ENCODE measurements at regions not wholly inside any gene's neighbourhood (a gene's known extent, or its start where the extent isn't known, plus 50 kb on each side); places are given as distances from the start of the nearest gene placed in this dataset.

DNA sequence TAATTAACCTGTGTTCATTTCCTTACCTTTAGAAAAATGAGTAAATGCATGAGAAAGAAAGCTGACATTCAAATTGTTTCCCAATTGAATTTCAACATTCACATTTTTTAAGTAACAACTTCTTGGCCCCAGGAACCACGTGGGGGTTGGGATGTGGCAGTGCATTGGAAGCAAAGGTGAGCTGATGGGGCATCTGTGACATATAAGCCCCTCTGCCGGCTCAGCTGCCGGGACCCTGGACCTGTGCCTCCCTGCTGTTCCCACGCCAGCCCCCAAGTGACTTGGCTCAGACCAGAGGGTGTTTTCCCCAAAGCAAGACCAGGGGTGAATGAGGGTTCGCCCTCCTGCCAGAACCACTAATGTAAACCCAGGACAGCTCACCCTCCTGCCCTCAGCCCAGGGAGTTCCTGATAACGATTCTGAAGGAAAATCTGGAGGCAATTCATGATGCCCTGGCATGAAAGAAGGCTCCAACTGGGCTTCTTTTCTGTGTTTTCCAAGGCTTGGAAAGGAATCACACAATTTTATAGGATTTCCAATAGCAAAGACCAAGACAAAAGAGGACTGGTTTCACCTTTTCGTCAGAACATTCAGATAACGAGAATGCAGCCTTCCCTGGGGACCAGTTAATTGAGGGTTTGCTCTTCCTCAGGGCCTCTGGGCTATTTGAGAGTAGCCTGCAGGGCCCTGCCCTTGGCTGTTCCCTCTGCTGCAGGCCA, 193.2 kb upstream of the TWIST2 start:
- DNase-seq (ENCODE audit: low spot score), result no peak

- no peak for DNase-seq (ENCODE audit: low spot score)
Measured at GRCh38 chr2:238655198-238655860, 192.6 kb upstream of the TWIST2 start.

DNA sequence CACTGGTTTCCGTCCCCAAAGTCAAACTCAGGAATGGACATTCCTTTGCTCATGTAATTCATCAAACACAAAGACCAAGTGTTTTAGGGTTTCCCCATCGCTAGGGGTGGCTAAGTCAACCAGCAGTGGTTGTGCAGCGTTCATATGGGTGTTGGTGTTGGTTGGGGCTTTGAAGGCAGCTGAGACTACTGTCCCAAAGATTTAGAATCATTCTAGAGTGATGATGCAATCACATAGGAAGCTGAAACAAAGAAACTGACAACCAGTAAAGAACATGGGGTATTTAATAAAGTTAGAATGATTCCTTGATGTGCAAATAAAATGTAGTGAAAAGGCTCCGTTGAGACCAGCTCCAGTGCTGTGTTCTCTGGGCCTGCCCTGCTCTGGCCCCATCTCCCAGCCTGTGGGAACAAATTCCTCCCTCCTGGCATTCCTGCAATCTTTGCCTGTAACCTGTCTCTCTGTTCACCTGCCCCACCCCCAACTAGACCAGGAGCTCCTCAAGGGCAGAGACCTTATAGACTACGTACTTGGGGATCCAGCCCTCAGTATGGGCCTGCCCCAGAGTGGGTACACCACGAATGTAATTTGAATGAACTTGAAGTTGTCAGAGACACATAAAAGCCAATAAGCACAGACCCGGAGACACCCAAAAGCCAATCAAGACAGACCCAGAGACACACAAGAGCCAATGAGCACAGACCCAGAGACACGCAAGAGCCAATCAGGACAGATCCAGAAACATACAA, 191.7 kb upstream of the TWIST2 start:
- no peak for DNase-seq (ENCODE audit: low spot score)

DNA sequence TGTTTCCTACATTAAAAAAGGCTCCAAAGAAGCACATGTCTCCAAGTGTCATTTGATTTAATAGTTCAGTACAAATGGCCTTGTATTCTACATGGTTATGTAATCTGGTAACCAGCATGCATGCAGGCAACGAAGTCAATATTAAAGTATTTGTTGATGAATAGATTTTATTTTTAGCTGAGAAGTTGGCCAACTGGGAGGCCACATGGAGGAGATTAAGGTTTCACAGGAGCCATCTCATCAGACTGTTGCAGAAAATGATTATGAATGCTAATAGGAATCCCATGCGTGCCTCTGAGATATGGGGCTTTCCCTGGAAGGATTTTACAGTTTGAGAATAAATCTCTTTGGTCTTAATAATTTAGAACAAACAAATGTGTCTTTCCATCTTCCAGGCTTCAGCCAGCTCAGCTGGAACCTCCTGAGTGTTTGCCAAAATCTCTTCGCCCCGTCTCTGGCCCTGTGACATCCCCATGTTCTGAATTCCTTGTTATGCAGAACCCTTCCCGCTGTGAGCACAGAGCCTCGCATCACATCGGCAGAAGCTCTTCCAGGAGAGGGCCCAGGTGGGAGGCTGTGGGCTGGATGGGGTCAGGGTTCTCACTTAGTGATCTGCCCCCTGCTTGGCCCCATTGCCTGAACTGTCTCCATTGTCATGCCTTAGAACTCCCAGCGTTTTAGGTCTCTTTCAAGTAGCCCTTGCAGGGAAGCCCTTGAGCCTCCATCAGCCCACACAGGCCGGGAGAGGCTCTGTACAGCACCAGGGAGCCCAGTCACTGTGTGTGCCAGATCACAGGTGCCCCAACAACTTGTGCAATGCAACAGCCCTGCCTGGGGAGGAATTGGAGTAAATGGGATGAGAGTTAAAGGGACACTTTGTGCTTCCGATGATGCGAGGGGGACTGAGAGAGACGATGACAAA, 190.5 kb upstream of the TWIST2 start:
- DNase-seq (ENCODE audit: low spot score), result no peak

- DNase-seq (ENCODE audit: low spot score), result no peak
Measured at GRCh38 chr2:238658054-238658407, 189.9 kb upstream of the TWIST2 start.

GRCh38 chr2:238658820-238659219, 189.1 kb upstream of the TWIST2 start:
- DNase-seq (ENCODE audit: low spot score), result no peak

DNA sequence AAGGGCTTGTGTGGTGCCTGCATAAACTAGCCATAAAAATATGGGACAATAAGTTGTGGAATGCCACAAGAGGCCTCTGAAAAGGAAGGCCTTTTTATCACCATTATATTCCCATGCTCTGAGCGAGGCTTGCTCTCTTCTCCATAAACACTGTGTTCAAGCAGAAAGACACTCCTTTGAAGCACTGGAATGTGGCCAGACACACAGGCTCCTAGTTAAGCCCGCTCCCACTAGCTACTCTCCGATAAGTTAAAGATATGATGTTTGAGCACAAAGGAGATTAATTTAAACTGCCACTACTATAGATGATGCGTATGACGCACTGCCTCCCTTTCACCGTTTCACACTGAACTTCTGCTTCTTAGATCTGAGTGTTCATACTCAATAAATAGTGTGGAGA, 188.7 kb upstream of the TWIST2 start:
- no peak for DNase-seq (ENCODE audit: low spot score)

- DNase-seq (ENCODE audit: low spot score), result no peak
Measured at GRCh38 chr2:238663586-238663985, 184.3 kb upstream of the TWIST2 start.

DNA sequence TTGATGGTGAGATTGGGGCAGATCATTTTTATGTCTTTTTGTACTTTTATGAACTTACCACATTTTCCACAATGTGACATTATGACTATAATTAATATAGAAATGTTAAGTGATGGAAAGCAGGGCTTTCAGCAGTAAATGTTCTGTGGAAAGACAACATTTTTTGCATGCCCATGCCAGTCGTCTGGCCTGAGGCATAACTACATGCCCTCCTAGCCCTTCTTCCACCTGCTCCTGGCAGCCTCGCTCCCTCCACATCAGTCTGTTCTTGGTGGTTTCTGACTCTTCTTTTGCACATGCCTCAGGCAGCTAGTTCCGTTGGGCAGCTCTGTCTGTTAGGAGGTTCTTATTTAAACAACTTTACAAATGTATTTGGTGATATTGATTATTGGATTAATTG, 182.0 kb upstream of the TWIST2 start:
- DNase-seq (ENCODE audit: low spot score), result no peak

DNA sequence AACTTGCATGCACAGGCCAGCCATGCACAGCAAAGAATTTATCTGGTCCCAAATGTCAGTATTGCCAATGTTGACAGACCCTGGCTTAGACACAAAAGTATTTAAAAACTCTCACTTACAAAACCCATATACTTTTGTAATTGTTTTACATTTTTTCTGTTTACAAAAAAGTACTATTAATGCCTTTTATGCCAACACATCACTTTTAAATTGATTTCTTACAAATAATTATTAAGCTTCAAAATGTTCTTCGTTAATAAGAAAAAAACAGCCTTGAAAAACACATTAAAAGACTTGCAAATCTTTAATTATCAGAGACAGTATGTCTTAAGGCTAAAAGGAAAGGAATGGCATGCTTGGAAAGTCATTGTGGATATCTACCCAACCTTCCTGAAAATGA, 181.3 kb upstream of the TWIST2 start:
- no peak for DNase-seq (ENCODE audit: low spot score)

DNA sequence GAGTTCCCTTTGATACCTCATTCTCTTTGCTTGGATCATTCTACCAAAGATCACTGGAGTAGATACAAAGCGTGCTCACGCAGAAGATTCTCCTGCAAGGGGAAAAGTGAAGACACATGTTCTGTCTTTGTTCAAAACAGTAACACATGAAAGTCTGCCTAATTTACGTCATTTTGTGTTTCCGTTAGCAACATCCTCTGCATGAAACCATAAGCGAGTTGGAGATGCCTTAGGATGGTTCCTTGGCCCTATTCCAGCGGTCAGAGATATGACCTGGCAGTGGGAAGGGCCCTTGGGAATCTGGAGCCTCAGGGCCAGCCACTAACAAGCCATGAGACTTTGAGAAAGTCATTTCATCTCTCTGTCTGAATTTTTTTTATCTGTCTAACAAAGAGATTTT, 180.9 kb upstream of the TWIST2 start:
- no peak for DNase-seq (ENCODE audit: low spot score)

GRCh38 chr2:238667639-238668038, 180.2 kb upstream of the TWIST2 start:
- DNase-seq (ENCODE audit: low spot score), result no peak

- no peak for DNase-seq (ENCODE audit: low spot score)
Measured at GRCh38 chr2:238668426-238668825, 179.5 kb upstream of the TWIST2 start.

DNA sequence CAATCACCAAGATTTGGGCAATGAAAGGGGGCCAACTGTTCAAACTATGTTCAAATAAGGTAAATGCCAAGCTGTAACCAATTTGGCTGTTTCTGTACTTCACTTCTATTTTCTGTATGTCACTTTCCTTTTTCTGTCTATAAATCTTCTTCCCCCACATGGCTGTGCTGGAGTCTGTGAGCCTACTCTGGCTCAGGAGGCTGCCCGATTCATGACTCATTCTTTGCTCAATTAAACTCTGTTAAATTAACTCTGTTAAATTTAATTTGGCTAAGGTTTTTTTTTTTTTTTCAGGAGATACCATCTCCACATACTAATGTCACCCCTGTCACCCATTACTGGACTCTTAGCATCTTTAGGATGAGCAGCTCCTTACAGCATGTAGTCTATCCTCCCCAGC, 178.8 kb upstream of the TWIST2 start:
- no peak for DNase-seq (ENCODE audit: low spot score)

DNA sequence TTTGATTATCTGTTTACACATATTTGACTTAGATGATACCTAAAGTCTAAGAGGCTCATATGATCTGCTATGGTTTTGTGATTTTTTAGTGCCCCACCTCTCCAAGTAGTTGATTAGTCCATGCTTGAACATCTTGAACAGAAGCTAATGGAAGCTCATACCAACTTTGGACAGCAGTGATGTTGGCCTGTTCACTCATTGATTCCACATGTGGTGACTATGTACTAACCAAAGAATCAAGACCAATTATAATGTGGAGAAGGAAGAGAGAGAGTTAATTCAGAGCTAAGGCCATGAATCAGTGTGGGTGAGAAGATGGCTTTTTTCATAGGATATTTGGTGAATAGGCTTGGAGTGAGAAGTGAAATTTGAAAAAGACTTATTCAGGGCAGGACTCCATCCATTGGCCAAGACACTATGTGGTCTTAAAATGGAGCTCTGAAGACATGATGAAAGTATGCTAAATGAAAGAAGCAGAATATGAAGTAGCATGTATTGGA, 178.3 kb upstream of the TWIST2 start:
- no peak for DNase-seq (ENCODE audit: low spot score)

DNA sequence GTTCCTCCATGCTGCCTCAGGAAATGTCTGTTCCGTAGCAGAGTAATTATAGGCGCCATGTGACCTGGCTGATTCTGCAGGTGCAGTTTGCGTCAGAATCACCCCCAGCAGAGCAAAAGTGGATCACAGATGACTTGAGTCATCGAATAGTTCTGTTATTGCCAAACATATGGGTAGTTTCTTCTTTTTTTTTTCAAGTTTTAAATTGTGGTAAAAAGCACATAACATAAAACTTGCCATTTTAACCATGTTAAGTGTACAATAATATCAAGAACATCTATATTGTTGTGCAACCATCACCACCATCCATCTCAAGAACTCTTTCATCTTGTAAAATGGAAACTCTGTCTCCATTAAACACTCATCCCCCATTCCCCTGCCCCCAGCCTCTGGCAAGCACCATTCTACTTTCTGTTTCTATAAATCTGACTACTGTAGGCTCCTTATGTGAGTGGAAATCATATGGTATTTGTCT, 177.7 kb upstream of the TWIST2 start:
- DNase-seq (ENCODE audit: low spot score), result no peak

DNA sequence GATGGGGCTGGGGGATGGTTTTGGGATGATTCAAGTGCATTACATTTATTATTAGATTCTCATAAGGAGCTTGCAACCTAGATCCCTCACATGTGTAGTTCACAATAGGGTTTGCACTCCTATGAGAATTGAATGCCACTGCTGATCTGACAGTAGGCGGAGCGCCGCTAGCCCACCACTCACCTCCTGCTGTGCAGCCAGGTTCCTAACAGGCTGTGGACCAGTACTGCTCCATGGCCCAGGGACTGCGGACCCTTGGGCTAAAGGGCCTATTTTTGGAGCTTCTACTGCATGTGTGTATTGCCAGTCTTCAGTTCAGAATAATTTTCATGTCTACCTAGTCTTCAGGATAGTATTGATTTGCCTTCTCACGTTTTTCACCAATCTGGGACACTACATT, 165.3 kb upstream of the TWIST2 start:
- DNase-seq (ENCODE audit: low spot score), result no peak

- DNase-seq (ENCODE audit: low spot score), result no peak
Measured at GRCh38 chr2:238684362-238685326, 163.2 kb upstream of the TWIST2 start.

DNA sequence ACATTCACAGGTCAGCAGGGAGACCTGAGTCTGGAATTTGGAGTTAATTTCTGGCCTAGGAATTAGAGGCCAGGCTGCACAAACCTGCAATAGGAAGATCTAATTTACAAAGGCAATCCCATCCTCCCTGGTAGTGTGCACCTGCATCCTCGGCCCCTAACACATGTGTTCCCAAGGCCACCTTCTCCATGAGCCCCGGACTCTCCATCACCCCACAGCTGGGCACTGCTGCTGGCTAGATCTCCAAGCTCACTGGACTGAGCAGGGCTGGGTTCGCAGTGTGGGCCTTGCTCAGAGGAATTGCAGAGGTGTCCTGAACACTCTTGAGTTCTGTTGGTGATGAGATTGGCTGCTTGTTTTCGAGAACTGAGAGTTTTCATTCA, 162.6 kb upstream of the TWIST2 start:
- no peak for DNase-seq (ENCODE audit: low spot score)

DNA sequence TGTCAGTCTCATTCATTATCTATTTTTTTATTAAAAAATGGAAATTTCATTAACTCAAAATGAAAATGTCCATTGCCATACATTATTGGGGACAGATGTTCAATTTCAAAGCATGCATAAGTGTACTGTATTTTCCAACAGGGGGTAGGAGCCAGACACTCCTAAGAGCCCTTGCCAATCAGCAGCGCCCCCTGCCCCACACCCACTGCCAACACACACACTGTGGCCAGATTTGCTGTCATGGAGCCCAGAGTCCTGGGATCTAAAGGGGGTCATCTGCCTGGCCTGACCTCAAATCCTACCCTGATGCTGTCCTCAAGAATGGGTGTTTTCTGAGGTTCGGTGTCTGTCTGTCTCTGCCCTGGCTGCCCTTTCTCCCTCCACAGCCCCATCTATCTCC, 162.2 kb upstream of the TWIST2 start:
- DNase-seq (ENCODE audit: low spot score), result no peak

GRCh38 chr2:238686223-238686622, 161.7 kb upstream of the TWIST2 start:
- no peak for DNase-seq (ENCODE audit: low spot score)
